GM18861 (cell line): ENCODE measurements at regions not wholly inside any gene's neighbourhood (a gene's known extent, or its start where the extent isn't known, plus 50 kb on each side); places are given as distances from the start of the nearest gene placed in this dataset.

ENCODE experiments used
- ATAC-seq: cut with Tn5 transposase; IDR thresholded peaks from one replicate; pipeline ENCODE4 v1.9.1; 2021; ENCODE audit not compliant: unreplicated experiment

- ATAC-seq, result no peak
These were observed 980.5 kb downstream of the FLRT2 start for GRCh38 chr14:86510491-86510890.

- no peak for ATAC-seq
These were observed 975.9 kb downstream of the FLRT2 start for GRCh38 chr14:86505808-86506207.

DNA sequence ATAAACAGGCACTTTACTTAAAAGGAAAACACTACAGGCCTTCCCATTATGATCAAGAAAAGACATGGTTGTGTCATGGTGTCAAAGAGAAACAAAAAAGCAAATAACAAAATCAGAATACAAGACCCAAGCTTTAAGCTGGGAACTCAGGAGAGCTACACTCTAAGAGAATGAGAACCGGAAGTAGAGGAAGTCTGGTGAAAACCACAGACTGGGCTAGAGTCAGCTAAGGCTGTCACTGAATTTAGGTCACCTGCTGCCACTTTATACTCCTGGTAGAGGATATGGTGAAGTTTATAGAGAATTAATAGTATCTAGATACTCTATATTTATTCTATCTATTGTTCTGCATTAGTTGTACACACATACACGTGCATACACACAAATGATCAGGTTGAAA lies 971.7 kb downstream of the FLRT2 start:
- ATAC-seq, result no peak

GRCh38 chr14:86491743-86492142 lies 961.8 kb downstream of the FLRT2 start:
- no peak for ATAC-seq

DNA sequence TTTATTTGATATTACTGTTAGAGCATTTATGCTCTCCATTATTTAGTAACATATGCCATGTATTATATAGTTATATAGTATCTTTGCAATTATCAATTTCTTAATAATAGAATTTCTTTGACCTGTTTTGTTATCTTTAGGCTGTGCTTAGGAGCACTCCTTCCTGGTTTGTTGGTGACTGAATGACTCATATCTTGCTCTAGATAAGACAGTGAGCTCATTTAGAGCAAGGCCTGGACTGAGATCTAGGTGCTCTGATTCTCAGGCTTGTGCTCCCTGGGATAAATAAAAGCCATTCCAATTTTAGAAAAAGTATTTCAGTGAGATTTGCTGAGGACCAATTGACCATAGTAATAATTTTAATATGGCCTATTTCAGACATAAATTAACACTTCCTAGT lies 951.2 kb downstream of the FLRT2 start:
- ATAC-seq, result no peak

DNA sequence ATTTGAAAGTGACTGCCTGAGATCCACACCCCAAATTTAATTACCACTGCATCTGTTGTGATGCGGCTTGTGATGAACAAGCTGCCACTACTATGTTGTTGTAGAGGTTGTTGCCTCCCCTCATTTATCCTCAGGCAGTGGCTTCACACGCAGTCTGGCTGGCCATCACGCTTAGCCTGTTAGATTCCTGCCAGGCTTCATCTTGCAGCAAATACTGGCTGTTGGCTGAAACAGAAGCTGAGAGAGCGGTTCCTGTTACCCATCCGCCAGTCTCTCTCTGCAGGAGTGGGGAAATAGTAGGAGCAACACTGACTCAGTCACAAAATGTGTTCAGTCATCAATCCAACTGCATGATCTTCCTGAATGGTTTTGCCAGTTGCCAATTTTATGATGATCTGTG lies 934.4 kb downstream of the FLRT2 start:
- no peak for ATAC-seq

DNA sequence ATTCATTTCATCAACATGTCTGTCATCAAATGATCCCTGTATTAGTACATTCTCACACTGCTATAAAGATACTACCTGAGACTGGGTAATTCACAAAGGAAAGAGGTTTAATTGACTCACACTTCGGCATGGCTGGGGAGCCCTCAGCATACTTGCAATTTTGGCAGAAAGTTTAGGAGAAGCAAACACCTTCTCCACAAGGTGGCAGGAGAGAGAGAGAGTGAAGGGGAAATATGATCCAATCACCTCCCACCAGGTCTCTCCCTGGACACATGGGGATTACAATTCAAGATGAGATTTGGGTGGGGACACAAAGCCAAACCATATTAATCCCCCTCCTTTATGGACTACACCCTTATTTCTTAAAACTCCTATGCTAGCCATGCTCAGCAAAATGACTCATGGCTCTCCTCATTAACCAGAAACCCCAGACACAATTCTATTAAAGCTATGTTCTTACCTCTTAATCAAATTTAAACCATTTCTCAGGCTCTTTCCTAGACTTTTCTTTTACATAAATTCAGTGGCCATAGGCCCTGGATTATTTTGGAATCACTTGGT lies 932.3 kb downstream of the FLRT2 start:
- ATAC-seq, result no peak

DNA sequence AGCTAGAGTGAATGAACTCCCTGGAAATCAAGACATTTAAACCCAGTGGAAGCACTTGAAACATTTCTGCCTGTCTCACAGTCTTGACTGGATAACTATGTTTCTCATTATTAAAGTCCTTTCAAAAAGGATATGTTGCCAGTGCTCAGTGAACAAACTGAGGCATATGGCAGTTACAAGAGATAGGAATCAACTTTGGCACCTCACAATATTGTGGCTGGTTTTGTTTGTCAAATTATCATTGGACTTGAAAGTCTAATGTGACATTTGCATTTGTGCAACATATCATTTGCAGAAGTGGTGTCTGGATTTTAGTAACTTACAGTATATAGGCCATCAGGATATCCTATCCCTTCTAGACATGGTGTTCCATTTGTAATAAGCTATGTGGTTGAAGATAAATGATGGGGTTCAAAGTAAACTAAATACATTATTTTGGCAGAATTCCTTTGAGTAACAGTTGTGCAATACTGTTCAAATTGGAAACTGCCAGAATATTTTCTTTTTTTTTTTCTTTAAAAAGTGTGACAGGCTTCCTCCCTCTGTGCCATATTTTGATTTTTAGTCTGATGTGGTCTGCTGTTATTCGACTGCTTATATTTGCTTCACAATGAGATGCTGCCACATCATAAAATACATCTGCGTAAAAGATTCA lies 927.7 kb downstream of the FLRT2 start:
- ATAC-seq, result no peak

DNA sequence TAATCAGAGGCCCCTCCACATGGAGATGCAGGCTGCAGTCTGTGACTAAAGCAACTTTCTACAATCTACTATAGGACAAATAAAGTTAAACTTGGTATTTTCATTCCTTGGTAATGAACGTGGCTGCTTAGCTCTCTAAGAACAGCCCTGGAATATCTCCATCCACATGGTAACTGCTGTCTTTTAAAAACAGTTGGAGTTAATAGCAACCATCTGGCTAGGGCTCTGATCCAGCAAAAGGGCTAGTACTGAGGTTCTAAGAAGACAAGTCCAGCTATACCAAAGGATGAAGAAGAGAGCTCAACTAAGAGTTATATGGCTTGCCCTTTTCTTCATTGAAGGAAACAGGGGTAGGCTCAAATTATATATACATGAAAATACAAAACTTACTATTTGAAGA lies 920.1 kb downstream of the FLRT2 start:
- no peak for ATAC-seq

GRCh38 chr14:86442135-86442534 lies 912.2 kb downstream of the FLRT2 start:
- no peak for ATAC-seq

GRCh38 chr14:86430853-86431252 lies 900.9 kb downstream of the FLRT2 start:
- no peak for ATAC-seq

DNA sequence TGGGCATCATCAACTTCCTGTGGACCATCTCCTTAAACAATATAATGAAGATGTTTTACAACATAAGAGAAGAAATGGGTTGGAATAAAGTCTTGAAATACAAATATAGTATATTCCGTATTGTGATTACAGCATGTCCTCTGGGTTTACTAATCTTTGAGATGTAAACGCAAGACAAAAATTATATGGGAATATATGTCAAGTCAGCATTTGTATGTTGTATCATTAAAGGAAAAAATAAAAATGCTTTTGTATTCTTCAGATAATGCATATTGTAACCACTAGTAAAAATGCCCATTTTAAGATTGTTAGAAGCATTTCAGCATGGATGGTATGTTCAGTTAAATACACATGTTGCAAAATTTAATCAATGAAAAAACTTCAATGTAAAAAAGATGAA lies 893.3 kb downstream of the FLRT2 start:
- ATAC-seq, result no peak

- ATAC-seq, result no peak
These were observed 890.2 kb downstream of the FLRT2 start for GRCh38 chr14:86420131-86420530.

DNA sequence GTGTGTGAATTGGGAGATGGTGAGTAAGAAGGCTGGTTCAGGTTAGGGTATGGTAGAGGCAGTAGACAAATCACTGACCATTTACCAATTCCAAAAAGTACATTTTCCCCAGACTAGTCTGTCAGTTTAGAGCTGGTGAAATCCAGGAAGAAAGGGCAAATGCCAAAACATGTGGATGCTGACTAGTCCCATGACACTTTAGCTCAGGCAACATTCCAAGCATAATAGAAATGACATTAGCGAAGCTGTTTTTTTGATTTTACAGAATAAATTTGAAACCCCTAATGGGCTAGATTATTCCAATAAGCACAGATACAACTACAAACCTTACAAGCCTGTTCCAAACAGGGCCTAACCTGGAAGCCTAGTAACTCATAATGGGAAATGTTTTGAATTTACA lies 884.2 kb downstream of the FLRT2 start:
- ATAC-seq, result no peak

GRCh38 chr14:86404989-86405649 lies 875.2 kb downstream of the FLRT2 start:
- ATAC-seq, result no peak

DNA sequence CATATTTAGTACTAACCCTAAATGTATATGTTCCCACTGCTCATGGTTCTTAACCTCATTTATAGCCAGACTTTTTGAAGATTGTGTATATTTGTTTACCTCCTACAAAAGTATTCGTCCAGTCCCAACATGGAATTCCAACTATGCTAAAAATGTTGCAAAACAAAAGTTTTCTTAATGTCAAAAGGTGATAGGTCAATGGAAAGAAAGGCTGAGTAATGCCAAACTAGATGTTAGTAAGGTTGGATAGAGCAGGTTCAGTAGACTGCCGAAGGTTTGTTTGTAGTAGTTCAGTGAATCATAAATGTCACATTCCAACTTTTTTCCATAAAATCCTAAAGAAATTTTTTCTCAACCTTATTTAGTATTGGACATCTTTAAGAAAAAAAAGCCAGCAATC lies 874.5 kb downstream of the FLRT2 start:
- ATAC-seq, result no peak

DNA sequence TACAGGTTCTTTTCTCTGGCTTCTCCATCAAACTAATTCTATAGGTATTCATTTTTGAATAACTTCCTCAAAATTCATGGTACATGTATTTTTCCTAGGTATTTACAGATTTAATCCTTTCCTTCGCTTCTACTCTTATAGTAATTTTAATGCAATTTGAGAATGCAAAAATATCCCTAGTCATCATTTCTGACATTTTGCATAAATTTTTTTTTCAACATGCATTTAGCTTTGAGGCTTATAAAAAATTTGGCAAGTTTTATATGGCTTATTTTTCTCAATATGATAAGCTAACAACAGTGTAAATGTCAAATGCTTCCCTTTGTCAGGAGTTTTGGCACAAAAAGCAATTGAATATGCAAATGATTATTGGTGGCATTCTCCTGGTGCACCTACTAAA lies 872.6 kb downstream of the FLRT2 start:
- ATAC-seq, result no peak

GRCh38 chr14:86391085-86391484 lies 861.1 kb downstream of the FLRT2 start:
- no peak for ATAC-seq

GRCh38 chr14:86388216-86388615 lies 858.3 kb downstream of the FLRT2 start:
- ATAC-seq, result no peak

DNA sequence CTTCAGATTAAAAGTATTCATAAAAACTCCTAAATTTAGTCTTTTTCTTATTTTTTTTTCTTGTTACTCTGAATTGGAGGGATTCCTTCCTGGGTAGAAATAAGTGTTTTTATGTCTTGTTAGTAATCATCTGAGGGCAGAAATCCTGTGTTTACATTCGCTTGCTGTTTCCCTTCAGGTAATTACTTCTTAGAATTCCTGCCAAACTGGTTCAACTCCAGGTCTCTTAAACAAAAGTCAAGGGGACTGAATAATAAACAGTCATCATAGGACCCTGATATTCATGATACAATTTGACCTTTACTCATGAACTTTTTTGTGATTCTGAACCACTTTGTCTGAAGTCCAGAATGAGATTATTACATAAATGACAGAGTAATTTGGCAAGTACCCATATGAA lies 843.9 kb downstream of the FLRT2 start:
- ATAC-seq, result no peak

DNA sequence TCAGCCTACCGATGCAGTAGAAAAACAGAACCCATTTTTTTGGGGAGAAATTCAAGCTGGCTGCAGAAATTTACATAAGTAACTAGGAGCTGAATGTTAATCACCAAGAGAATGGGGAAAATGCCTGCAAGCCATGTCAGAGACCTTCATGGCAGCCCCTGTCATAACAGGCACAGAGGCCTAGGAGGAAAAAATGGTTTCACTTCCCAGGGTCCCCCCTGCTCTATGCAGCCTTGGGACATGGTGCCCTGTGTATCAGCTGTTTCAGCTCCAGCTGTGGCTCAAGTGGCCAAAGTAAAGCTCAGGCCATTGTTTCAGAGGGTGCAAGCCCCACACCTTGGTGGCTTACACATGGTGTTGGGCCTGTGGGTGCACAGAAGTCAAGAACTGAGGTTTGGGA lies 842.5 kb downstream of the FLRT2 start:
- no peak for ATAC-seq

DNA sequence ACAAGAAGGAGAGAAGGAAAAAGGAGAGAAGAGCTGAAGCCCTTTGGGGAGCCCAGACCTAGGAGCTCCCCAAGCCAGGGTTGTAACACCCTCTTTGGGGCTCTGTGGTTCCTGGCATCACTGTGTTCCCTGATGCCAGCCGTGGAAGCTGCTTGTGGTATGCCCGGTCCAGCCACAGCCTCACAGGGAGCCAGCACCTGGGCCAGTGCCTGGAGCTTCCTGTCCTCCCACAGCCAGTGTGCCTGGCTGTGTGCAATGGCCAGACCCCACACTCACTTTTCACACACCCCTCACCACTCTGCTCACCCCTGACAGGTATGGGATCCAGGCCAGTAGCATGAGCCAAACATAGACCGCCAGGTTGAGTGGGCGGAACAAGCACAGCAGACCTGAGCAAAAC lies 834.7 kb downstream of the FLRT2 start:
- no peak for ATAC-seq

DNA sequence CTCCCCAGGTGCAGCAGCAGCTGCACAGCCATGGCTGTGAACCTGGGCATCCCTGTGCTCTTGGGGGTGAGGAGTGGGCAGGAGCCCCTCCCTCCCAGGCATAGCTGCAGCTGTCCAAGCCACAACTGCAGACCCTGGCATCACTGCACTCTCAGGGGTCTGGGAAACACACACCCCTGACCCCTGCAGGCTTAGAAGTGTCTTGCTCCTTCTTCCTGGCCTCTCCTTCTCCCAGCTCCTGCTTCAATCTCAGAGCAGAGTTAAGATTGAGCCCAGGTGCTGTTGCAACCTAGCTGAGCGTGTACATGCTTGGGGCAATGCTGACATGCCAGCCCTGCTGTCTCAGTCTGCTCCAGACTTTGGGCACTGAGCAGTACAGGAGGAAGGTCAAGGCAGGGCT lies 833.6 kb downstream of the FLRT2 start:
- ATAC-seq, result no peak
